GM12872 (cell line): ENCODE measurements at regions not wholly inside any gene's neighbourhood (a gene's known extent, or its start where the extent isn't known, plus 50 kb on each side); places are given as distances from the start of the nearest gene placed in this dataset.

Experiments used
- CTCF ChIP-seq: IDR thresholded peaks from 3 replicates; pipeline ENCODE4 v1.5.1; 2011; ENCODE audit warnings: low read depth, mild to moderate bottlenecking, low read length, moderate library complexity; ENCODE audit not compliant: insufficient read depth

- TF ChIP-seq CTCF: no peak
These were observed 2280.4 kb upstream of the PCDH20 start for GRCh38 chr13:63696055-63696454.

- no peak for TF ChIP-seq CTCF
These were observed 2278.0 kb upstream of the PCDH20 start for GRCh38 chr13:63693696-63694095.

- no peak for TF ChIP-seq CTCF
These were observed 2275.8 kb upstream of the PCDH20 start for GRCh38 chr13:63691474-63691873.

- TF ChIP-seq CTCF: no peak
These were observed 2275.0 kb upstream of the PCDH20 start for GRCh38 chr13:63690672-63691071.

- no peak for TF ChIP-seq CTCF
These were observed 2269.2 kb upstream of the PCDH20 start for GRCh38 chr13:63684822-63685221.

GRCh38 chr13:63680704-63681103 lies 2265.1 kb upstream of the PCDH20 start:
- no peak for TF ChIP-seq CTCF

- TF ChIP-seq CTCF: no peak
These were observed 2255.6 kb upstream of the PCDH20 start for GRCh38 chr13:63671296-63671695.

GRCh38 chr13:63651394-63651793 lies 2235.7 kb upstream of the PCDH20 start:
- no peak for TF ChIP-seq CTCF
